ENCODE measurements at regions not wholly inside any gene's neighbourhood (a gene's known extent, or its start where the extent isn't known, plus 50 kb on each side); places are given as distances from the start of the nearest gene placed in this dataset.
A peak's percentile ranks its signal among the peaks of the same experiment; 100 is the strongest.

DNA sequence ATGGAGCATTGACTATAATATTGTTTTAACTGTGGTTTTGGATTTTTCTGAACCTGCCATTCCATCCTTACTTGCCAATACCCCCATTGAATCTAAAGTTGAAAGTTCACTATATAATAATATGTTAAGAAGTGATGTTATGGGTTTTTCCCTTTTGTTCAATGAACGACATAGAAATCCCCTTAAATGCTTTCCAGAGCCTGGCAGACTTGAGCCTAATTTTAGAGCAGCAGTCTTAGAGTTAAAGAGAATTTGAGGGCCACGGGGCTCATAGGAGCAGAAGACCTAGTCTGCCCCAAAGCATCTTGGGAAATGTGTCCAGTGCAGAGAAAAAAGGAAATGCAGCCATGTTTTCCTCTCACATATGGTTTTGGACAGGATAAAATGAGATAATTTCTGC is 146.1 kb upstream of the SLC44A1 start:
- intact Hi-C loops (cut with DNase I), result no loop called here
- H3K4me1 ChIP-seq, result no peaks in the 10 kb centered on the region
- H3K27me3 ChIP-seq, result no peaks in the 10 kb centered on the region
- H3K9me3 ChIP-seq, result no peaks in the 10 kb centered on the region
- H3K36me3 ChIP-seq (replicated peaks in 1 of 2; ENCODE audit: insufficient read depth in 1 of 2, low read depth in 2 of 2), result no peaks in the 10 kb centered on the region
- 42 to 85% methylated on average over 2 of the region's 2 CpGs for WGBS, 2 donors
- TF ChIP-seq, protein P1, sequence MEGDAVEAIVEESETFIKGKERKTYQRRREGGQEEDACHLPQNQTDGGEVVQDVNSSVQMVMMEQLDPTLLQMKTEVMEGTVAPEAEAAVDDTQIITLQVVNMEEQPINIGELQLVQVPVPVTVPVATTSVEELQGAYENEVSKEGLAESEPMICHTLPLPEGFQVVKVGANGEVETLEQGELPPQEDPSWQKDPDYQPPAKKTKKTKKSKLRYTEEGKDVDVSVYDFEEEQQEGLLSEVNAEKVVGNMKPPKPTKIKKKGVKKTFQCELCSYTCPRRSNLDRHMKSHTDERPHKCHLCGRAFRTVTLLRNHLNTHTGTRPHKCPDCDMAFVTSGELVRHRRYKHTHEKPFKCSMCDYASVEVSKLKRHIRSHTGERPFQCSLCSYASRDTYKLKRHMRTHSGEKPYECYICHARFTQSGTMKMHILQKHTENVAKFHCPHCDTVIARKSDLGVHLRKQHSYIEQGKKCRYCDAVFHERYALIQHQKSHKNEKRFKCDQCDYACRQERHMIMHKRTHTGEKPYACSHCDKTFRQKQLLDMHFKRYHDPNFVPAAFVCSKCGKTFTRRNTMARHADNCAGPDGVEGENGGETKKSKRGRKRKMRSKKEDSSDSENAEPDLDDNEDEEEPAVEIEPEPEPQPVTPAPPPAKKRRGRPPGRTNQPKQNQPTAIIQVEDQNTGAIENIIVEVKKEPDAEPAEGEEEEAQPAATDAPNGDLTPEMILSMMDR (IDR thresholded peaks at IDR 0.05), result no peak
- TF ChIP-seq POLR2A (IDR thresholded peaks at IDR 0.05), result no peak
- ATAC-seq (no peak), DNase-seq (no peak)
- no peak overlapping the region for H3K4me3 ChIP-seq
- H3K27ac ChIP-seq, result no peak overlapping the region

DNA sequence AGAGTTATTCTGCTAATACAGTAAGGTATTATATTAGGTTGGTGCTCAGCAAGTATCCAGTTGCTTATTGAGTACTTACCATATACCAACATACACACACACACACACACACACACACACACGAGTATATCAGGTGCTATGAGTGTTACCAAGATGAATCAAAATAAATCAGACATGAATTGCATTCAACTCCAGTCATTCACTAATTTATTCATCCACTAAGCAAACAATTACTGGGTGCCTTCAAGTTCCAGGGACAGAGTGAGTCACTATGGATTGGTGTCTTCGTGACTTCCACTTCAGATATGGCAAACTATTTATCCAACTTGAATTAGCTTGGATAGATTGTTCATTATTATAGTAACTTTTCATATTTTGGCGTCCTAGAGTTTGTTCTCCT is 140.7 kb upstream of the SLC44A1 start:
- no peak overlapping the region for H3K4me3 ChIP-seq
- H3K36me3 ChIP-seq (replicated peaks in 1 of 2; ENCODE audit: insufficient read depth in 1 of 2, low read depth in 2 of 2), result no peaks in the 10 kb centered on the region
- ATAC-seq, result no peak
- H3K9me3 ChIP-seq, result no peaks in the 10 kb centered on the region
- DNase-seq, result no peak
- H3K27ac ChIP-seq, result no peak overlapping the region
- TF ChIP-seq, protein P1 (IDR thresholded peaks at IDR 0.05), result no peak
- TF ChIP-seq POLR2A (IDR thresholded peaks at IDR 0.05), result no peak
- intact Hi-C loops (cut with DNase I), result no loop called here
- H3K4me1 ChIP-seq, result no peaks in the 10 kb centered on the region
- H3K27me3 ChIP-seq, result no peaks in the 10 kb centered on the region
- 61 to 65% methylated on average over 3 of the region's 3 CpGs for WGBS, 2 donors

DNA sequence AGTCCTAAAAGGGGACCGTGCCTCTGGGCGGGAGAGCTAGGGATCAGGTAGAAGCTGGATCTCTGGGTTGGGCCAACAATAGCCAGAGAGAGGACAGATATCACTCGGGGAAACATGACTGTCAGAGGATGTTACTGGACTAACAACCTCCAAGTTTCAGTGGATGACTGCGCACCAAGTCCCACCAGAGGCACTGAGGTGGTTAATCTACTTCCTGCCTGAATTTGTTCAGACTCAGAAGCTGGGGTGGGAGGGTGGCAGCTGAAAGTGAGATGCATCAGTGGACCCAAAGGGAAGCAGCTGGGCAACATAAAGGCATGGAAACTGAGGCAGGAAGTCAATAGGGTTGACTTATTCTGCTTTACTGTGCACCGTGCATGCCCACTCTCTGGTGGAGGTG is 130.1 kb upstream of the SLC44A1 start:
- 92 to 93% methylated on average over 5 of the region's 5 CpGs for WGBS, 2 donors
- ATAC-seq, result no peak
- intact Hi-C loops (cut with DNase I), result no loop called here

DNA sequence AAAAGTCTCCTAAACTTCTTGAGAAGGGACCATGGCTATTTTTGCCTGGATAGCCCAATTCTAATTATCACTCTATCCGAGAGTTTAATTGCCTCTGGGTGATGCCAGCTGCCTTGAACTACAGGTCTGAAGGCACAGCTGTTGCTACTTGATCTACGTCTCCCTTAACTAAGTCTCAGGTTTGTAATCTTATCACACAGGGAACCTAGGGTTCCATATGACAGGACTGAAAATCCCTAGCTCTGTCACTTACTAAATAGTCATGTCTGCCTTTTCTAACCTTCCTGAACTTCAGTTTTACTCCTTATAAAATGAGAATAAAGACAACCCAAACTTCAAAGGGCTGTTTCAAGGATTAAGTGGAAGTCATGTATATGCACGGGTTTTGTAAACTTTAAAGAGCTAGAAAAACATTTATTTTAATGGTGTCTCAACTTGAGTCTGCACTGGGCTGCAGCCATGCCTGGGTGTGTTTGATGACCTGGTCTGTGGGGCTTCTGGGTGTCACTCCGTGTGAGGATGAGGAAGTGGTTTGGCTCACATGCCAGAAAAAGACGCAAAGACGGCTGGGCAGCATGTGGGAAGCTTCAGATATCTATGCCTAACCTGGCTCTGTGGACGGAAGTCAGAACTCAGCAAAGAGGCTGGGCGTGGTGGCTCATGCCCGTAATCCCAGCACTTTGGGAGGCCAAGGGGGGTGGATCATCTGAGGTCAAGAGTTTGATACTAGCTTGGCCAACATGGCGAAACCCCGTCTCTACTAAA is 129.3 kb upstream of the SLC44A1 start:
- intact Hi-C loops (cut with DNase I), result no loop called here
- H3K36me3 ChIP-seq (replicated peaks in 1 of 2; ENCODE audit: insufficient read depth in 1 of 2, low read depth in 2 of 2), result no peaks in the 10 kb centered on the region
- WGBS, 2 donors, result 63 to 68% methylated on average over 10 to 11 of the region's 11 CpGs
- no peak overlapping the region for H3K27ac ChIP-seq
- no peak overlapping the region for H3K4me3 ChIP-seq
- no peak for ATAC-seq
- no peak for TF ChIP-seq POLR2A (IDR thresholded peaks at IDR 0.05)
- TF ChIP-seq, protein P1 (IDR thresholded peaks at IDR 0.05), result no peak
- no peaks in the 10 kb centered on the region for H3K9me3 ChIP-seq
- H3K27me3 ChIP-seq, result no peaks in the 10 kb centered on the region
- peak in 2 of 4 donors; percentile 13 to 73 for DNase-seq
- H3K4me1 ChIP-seq, result no peaks in the 10 kb centered on the region

More for the DNA sequence above, 130.1 kb upstream of the SLC44A1 start:
- Histone ChIP-seq H3K27ac (no peak overlapping the region), H3K4me1 (no peaks in the 10 kb centered on the region), H3K36me3 (replicated peaks in 1 of 2; ENCODE audit: insufficient read depth in 1 of 2, low read depth in 2 of 2) (no peaks in the 10 kb centered on the region), H3K4me3 (no peak overlapping the region), H3K9me3 (no peaks in the 10 kb centered on the region), H3K27me3 (no peaks in the 10 kb centered on the region)
- TF ChIP-seq POLR2A (IDR thresholded peaks at IDR 0.05), result no peak
- TF ChIP-seq, protein P1 (IDR thresholded peaks at IDR 0.05), result no peak
- DNase-seq, result no peak

Data from body of pancreas (tissue), 4 donors.